HG02798 (cell line): ENCODE measurements at regions not wholly inside any gene's neighbourhood (a gene's known extent, or its start where the extent isn't known, plus 50 kb on each side); places are given as distances from the start of the nearest gene placed in this dataset.

Experiments used
- ATAC-seq: cut with Tn5 transposase; IDR thresholded peaks from one replicate; pipeline ENCODE4 v1.9.1; 2021; ENCODE audit warnings: mild to moderate bottlenecking; ENCODE audit not compliant: unreplicated experiment, poor library complexity

- ATAC-seq: no peak
Observed at GRCh38 chr2:189267491-189267890, 87.9 kb upstream of the COL5A2 start.

- ATAC-seq: no peak
Observed at GRCh38 chr2:189267925-189268579, 88.5 kb upstream of the COL5A2 start.

- ATAC-seq: no peak
Observed at GRCh38 chr2:189268763-189269162, 89.2 kb upstream of the COL5A2 start.

GRCh38 chr2:189273734-189274133 lies 94.2 kb upstream of the COL5A2 start:
- no peak for ATAC-seq

- no peak for ATAC-seq
Observed at GRCh38 chr2:189274361-189274760, 94.8 kb upstream of the COL5A2 start.

- no peak for ATAC-seq
Observed at GRCh38 chr2:189276277-189276676, 96.7 kb upstream of the COL5A2 start.

GRCh38 chr2:189281201-189281600 lies 101.6 kb upstream of the COL5A2 start:
- ATAC-seq: no peak

GRCh38 chr2:189285349-189285748 lies 105.8 kb upstream of the COL5A2 start:
- no peak for ATAC-seq

- ATAC-seq: no peak
Observed at GRCh38 chr2:189285962-189286645, 106.5 kb upstream of the COL5A2 start.

- ATAC-seq: no peak
Observed at GRCh38 chr2:189287363-189287762, 107.8 kb upstream of the COL5A2 start.

DNA sequence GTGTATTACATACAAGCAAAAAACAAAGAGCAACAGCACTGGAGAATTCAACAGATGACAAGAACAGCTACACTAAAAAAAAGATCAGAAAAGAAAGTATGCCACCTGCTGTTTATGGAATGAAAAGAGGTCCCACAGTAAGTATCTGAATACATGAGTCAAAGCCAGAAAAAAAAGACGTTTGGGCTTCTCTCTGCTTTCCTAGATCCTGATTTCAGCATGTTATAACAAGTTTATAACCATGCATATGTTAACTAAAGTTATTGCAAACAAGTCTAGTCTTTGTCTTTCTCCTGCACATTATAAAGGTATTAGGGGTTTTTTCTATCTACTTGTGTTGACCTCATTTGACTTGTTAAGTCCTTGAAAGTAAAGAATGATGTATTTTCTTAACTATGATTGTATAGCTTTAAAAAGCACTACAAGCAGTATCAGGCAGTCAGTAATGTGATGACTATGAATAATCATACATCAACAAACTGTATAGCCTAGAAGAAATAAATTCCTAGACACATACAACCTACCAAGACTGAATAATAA lies 108.5 kb upstream of the COL5A2 start:
- ATAC-seq: peak; percentile 68

DNA sequence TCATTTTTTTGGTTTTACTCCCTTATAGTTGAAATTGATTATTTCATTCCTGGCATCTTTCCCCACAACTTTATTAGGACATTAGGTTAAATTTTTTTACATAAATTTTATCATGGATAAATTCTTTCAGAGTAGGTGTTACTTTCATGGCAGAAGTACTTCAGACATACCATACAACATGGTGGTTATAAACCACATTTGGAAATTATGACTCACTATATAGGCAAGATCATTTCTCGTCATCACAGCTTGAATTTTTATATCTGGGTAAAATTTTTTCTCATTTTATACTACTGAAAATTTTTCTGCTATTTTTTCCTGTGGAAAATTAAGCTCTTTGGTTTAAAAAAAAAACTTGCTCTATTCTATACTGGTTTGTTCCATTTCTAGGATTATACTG lies 111.9 kb upstream of the COL5A2 start:
- ATAC-seq: no peak

GRCh38 chr2:189293164-189293563 lies 113.6 kb upstream of the COL5A2 start:
- no peak for ATAC-seq

GRCh38 chr2:189297446-189297845 lies 117.9 kb upstream of the COL5A2 start:
- no peak for ATAC-seq

- no peak for ATAC-seq
Observed at GRCh38 chr2:189298038-189298437, 118.5 kb upstream of the COL5A2 start.

DNA sequence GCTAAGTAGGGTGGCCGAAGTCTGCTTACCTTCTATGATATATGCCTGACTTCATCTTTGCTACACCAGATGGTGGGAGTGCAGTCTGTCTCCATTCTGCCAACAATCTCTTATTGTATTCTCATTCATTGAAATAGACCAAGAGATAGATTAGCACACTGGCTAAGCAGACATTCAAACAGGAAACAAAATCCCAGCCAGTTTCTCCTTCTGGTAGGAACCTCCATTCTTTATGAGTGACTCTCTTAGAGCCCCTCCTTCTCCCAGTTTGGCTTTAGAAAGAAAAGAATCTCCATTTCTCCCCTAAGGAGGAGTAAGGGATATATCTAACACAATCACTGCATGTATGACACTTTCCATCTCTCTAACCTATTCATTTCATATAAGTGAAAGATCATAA lies 118.9 kb upstream of the COL5A2 start:
- ATAC-seq: no peak

GRCh38 chr2:189299974-189300373 lies 120.4 kb upstream of the COL5A2 start:
- no peak for ATAC-seq

DNA sequence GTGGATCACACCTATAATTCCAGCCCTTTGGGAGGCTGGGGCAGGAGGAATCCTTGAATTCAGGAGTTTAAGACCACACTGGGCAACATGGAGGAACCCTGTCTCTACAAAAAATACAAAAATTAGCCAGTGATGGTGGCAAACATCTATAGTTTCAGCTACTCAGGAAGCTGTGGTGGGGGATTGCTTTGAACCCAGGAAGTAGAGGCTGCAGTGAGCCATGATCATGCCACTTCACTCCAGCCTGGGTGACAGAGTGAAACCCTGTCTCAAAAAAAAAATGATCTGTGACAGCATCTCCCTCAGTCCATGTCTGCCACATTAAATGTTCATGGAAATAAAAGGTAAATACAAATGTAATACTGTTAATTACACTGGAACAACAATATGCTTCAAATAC lies 121.4 kb upstream of the COL5A2 start:
- ATAC-seq: no peak

DNA sequence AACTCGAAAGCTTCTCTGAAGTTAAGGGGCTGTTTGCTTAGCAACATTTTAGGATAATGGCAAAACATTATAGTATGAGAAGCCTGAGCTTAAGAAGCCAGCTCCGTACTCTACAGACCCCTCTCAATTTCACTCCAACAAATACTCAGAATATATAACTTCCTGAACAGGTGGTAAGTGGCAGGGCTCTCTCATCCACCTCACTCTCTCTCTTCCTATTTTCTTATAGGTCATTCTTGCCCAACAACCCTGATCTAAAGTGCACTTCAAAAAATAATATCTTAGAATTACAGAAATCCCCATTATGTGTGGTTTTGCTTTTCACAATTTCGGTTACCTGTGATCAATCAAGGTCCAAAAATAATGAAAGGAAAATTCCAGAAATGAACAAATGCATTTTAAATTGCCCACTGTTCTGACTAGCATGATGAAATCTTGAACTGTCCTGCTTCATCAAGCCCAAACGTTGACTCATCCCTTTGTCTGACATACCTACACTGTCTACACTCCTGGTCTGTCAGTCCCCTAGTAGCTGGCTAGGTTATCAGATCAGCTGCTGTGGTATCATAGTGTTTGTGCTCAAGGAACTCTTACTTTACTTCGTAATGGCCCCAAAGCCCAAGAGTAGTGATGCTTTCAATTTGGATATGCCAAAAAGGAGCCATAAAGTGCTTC lies 122.8 kb upstream of the COL5A2 start:
- ATAC-seq: no peak

- ATAC-seq: no peak
Observed at GRCh38 chr2:189304360-189304759, 124.8 kb upstream of the COL5A2 start.

GRCh38 chr2:189305291-189305943 lies 125.9 kb upstream of the COL5A2 start:
- ATAC-seq: no peak
